HCT116 (cell line): ENCODE measurements at regions not wholly inside any gene's neighbourhood (a gene's known extent, or its start where the extent isn't known, plus 50 kb on each side); places are given as distances from the start of the nearest gene placed in this dataset.

ENCODE experiments used
- ATAC-seq: fragments of 200-7000 bp; cut with Tn5 transposase; 2 replicates; pipeline ENCODE4 v1.9.1; 2020; ENCODE audit warnings: mild to moderate bottlenecking, moderate library complexity
- BruUV-seq: library from RNA; stranded (reverse); fragments of 400-500 nt; replicated peaks from 2 replicates; lab custom pipeline; 2021; lab: Mats Ljungman, UMichigan
- CTCF ChIA-PET: fragments of 300-600 bp; sonication (Branson Sonifier 250); formaldehyde crosslinking; loops from one replicate; lab custom pipeline; 2021; ENCODE audit warnings: antibody characterized with exemption; lab: Charles Lee
- POLR2A ChIA-PET: fragments of 300-600, 350-600 bp; sonication (Branson Sonifier 250); formaldehyde crosslinking; loops from one replicate; lab custom pipeline; 2021; ENCODE audit warnings: antibody characterized with exemption; lab: Charles Lee
- RAD21 ChIA-PET, 2 experiments: fragments of 300-600 bp; sonication (Branson Sonifier 250); formaldehyde crosslinking; loops; one replicate each; lab custom pipeline; 2023; ENCODE audit warnings: low total read pairs in 2 of 2; ENCODE audit not compliant: uncharacterized antibody in 2 of 2, unreplicated experiment in 2 of 2, low non-redundant PET in 1 of 2; lab: Charles Lee
- DNase-seq: peaks from one replicate; pipeline ENCODE4 v3.0.0-alpha.2; 2010; ENCODE audit warnings: low read depth, low spot score
- H2AFZ ChIP-seq: fragments of 200-600 bp; shearing (Covaris generic), sonication (generic); 2 replicates; pipeline ENCODE4 v1.6.1; 2017; ENCODE audit warnings: low read depth, mixed run types, mixed read lengths, antibody characterized with exemption, low read length; ENCODE audit not compliant: poor library complexity, severe bottlenecking
- H3K27ac ChIP-seq: 2 replicates; pipeline ENCODE4 v1.5.1; 2012; ENCODE audit warnings: low read depth, low read length
- H3K27me3 ChIP-seq: fragments of 200-600 bp; sonication (generic); 2 replicates; pipeline ENCODE4 v1.6.1; 2016; ENCODE audit warnings: mixed run types, low read length, mixed read lengths; ENCODE audit not compliant: insufficient read depth
- H3K36me3 ChIP-seq, 2 experiments: fragments of 200-500 bp in 1 of 2; fragments of 200-600 bp in 1 of 2; sonication (Bioruptor generic) in 1 of 2; sonication (generic) in 1 of 2; 2 replicates each; pipeline versions ENCODE4 v1.5.1 to v1.6.1; 2014 to 2016; ENCODE audit warnings: low read length in 2 of 2, inconsistent platforms in 1 of 2, mixed read lengths in 1 of 2, mixed run types in 1 of 2; ENCODE audit not compliant: insufficient read depth in 2 of 2, control insufficient read depth in 1 of 2
- H3K4me1 ChIP-seq, 2 experiments: fragments of 200-600 bp in 1 of 2; sonication (generic) in 1 of 2; 2 replicates each; pipeline versions ENCODE4 v1.5.1 to v1.6.1; 2012 to 2017; ENCODE audit warnings: low read length in 2 of 2, inconsistent platforms in 1 of 2, mild to moderate bottlenecking in 1 of 2, mixed read lengths in 1 of 2, mixed run types in 1 of 2, moderate library complexity in 1 of 2; ENCODE audit not compliant: insufficient read depth in 2 of 2, control insufficient read depth in 1 of 2
- H3K4me2 ChIP-seq: fragments of 200-600 bp; sonication (generic); 2 replicates; pipeline ENCODE4 v1.6.1; 2017; ENCODE audit warnings: mixed run types, low read length, mixed read lengths
- H3K4me3 ChIP-seq, 2 experiments: fragments of 200-600 bp in 1 of 2; sonication (generic) in 1 of 2; replicated peaks in 1 of 2; 2 replicates each; pipeline ENCODE4 v1.5.1; 2011 to 2016; ENCODE audit warnings: low read length in 2 of 2, control low read depth in 1 of 2, low read depth in 1 of 2, mild to moderate bottlenecking in 1 of 2, mixed read lengths in 1 of 2, mixed run types in 1 of 2
- H3K79me2 ChIP-seq: fragments of 200-600 bp; sonication (generic); 2 replicates; pipeline ENCODE4 v1.6.1; 2017; ENCODE audit warnings: mild to moderate bottlenecking, mixed run types, low read length, moderate library complexity, mixed read lengths; ENCODE audit not compliant: insufficient read depth
- H3K9ac ChIP-seq: fragments of 200-600 bp; sonication (generic); 2 replicates; pipeline ENCODE4 v1.6.1; 2016; ENCODE audit warnings: low read length, mixed read lengths
- H3K9me2 ChIP-seq: fragments of 200-600 bp; sonication (generic), shearing (Covaris generic); 2 replicates; pipeline ENCODE4 v1.6.1; 2017; ENCODE audit warnings: mixed run types, mild to moderate bottlenecking, moderate library complexity; ENCODE audit not compliant: insufficient read depth
- H3K9me3 ChIP-seq, 2 experiments: fragments of 200-500 bp in 1 of 2; fragments of 200-600 bp in 1 of 2; sonication (Bioruptor generic) in 1 of 2; sonication (generic) in 1 of 2; 2 replicates each; pipeline ENCODE4 v1.6.1; 2014 to 2017; ENCODE audit warnings: low read length in 2 of 2, mixed read lengths in 2 of 2, inconsistent platforms in 1 of 2, low read depth in 1 of 2, mild to moderate bottlenecking in 1 of 2, mixed run types in 1 of 2, moderate library complexity in 1 of 2; ENCODE audit not compliant: control insufficient read depth in 1 of 2, insufficient read depth in 1 of 2
- H4K20me1 ChIP-seq: fragments of 200-600 bp; sonication (generic), shearing (Covaris generic); 2 replicates; pipeline ENCODE4 v1.6.1; 2017; ENCODE audit warnings: mixed run types, mild to moderate bottlenecking, moderate library complexity; ENCODE audit not compliant: insufficient read depth
- CBX3 ChIP-seq: IDR thresholded peaks from 2 replicates; pipeline ENCODE4 v1.6.1; 2012; ENCODE audit warnings: low read depth
- EGR1 ChIP-seq: IDR thresholded peaks from 2 replicates; pipeline ENCODE4 v1.6.1; 2012; ENCODE audit warnings: low read depth
- ELF1 ChIP-seq: IDR thresholded peaks from 2 replicates; pipeline ENCODE4 v1.6.1; 2012; ENCODE audit warnings: low read depth, borderline replicate concordance
- EZH2 ChIP-seq: fragments of 200-600 bp; sonication (generic); IDR thresholded peaks from 2 replicates; pipeline ENCODE4 v1.6.1; 2017; ENCODE audit warnings: antibody characterized with exemption, mixed run types
- EZH2phosphoT487 ChIP-seq: fragments of 200-600 bp; IDR thresholded peaks from 2 replicates; pipeline ENCODE4 v1.6.1; 2018; ENCODE audit warnings: antibody characterized with exemption, borderline replicate concordance
- JUND ChIP-seq: IDR thresholded peaks from 2 replicates; pipeline ENCODE4 v1.6.1; 2012
- POLR2AphosphoS5 ChIP-seq: IDR thresholded peaks from 2 replicates; pipeline ENCODE4 v1.6.1; 2011; ENCODE audit warnings: mild to moderate bottlenecking, low read depth, low read length, moderate library complexity
- RAD21 ChIP-seq: IDR thresholded peaks from 2 replicates; pipeline ENCODE4 v1.6.1; 2012; ENCODE audit warnings: low read depth, mild to moderate bottlenecking
- SIN3A ChIP-seq: IDR thresholded peaks from 2 replicates; pipeline ENCODE4 v1.6.1; 2012; ENCODE audit warnings: low read depth
- SP1 ChIP-seq: IDR thresholded peaks from 2 replicates; pipeline ENCODE4 v1.6.1; 2012; ENCODE audit warnings: low read depth
- YY1 ChIP-seq: IDR thresholded peaks from 2 replicates; pipeline ENCODE4 v1.6.1; 2011; ENCODE audit warnings: low read length, low read depth, moderate library complexity, mild to moderate bottlenecking; ENCODE audit not compliant: insufficient replicate concordance; ENCODE audit errors: extremely low read depth
- intact Hi-C: fragments of 100-400 bp; cut with micrococcal nuclease; formaldehyde crosslinking; loops from 2 replicates; pipeline ENCODE4 v1.10.0; 2022
- TF ChIP-seq, protein P1 (sequence below): IDR thresholded peaks from 2 replicates; pipeline ENCODE4 v1.6.1; 2012
- TF ChIP-seq, protein P2 (sequence below): IDR thresholded peaks from 2 replicates; pipeline ENCODE4 v1.6.1; 2011; ENCODE audit warnings: mild to moderate bottlenecking, low read length, moderate library complexity; ENCODE audit not compliant: insufficient replicate concordance; ENCODE audit errors: extremely low read depth
- TF ChIP-seq, protein P3 (sequence below): IDR thresholded peaks from 2 replicates; pipeline ENCODE4 v1.6.1; 2012; ENCODE audit warnings: low read depth

GRCh38 chr12:77575376-77575919 is 255.2 kb upstream of the NAV3 start:
- no TSS peak for BruUV-seq
- no peak for ATAC-seq
- Histone ChIP-seq H3K9me3 (no peaks in the 10 kb centered on the region), H3K27ac (no peak overlapping the region), H3K27me3 (no peaks in the 10 kb centered on the region), H3K9ac (no peak overlapping the region), H3K4me3 (no peak overlapping the region), H2AFZ (no peak overlapping the region), H3K9me2 (0 out of 2 replicates have a peak, but pooled peaks cover 3% of the 10 kb centered on the region), H4K20me1 (no peaks in the 10 kb centered on the region), H3K4me2 (no peak overlapping the region), H3K36me3 (no peaks in the 10 kb centered on the region), H3K79me2 (no peaks in the 10 kb centered on the region), H3K4me1 (peaks cover 0 to 3% of the 10 kb centered on the region in 2 experiments; a peak in 1 of 4 replicates)
- ChIA-PET RAD21 (no interaction called here), POLR2A (no interaction called here), CTCF (no interaction called here)
- no peak for TF ChIP-seq YY1
- no peak for TF ChIP-seq ELF1
- TF ChIP-seq POLR2AphosphoS5, result no peak
- no peak for TF ChIP-seq SP1
- TF ChIP-seq EZH2, result no peak
- TF ChIP-seq SIN3A, result no peak
- no peak for TF ChIP-seq RAD21
- TF ChIP-seq, protein P1, sequence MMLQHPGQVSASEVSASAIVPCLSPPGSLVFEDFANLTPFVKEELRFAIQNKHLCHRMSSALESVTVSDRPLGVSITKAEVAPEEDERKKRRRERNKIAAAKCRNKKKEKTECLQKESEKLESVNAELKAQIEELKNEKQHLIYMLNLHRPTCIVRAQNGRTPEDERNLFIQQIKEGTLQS, result no peak
- TF ChIP-seq, protein P2, sequence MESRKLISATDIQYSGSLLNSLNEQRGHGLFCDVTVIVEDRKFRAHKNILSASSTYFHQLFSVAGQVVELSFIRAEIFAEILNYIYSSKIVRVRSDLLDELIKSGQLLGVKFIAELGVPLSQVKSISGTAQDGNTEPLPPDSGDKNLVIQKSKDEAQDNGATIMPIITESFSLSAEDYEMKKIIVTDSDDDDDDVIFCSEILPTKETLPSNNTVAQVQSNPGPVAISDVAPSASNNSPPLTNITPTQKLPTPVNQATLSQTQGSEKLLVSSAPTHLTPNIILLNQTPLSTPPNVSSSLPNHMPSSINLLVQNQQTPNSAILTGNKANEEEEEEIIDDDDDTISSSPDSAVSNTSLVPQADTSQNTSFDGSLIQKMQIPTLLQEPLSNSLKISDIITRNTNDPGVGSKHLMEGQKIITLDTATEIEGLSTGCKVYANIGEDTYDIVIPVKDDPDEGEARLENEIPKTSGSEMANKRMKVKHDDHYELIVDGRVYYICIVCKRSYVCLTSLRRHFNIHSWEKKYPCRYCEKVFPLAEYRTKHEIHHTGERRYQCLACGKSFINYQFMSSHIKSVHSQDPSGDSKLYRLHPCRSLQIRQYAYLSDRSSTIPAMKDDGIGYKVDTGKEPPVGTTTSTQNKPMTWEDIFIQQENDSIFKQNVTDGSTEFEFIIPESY, result no peak
- TF ChIP-seq JUND, result no peak
- TF ChIP-seq, protein P3, sequence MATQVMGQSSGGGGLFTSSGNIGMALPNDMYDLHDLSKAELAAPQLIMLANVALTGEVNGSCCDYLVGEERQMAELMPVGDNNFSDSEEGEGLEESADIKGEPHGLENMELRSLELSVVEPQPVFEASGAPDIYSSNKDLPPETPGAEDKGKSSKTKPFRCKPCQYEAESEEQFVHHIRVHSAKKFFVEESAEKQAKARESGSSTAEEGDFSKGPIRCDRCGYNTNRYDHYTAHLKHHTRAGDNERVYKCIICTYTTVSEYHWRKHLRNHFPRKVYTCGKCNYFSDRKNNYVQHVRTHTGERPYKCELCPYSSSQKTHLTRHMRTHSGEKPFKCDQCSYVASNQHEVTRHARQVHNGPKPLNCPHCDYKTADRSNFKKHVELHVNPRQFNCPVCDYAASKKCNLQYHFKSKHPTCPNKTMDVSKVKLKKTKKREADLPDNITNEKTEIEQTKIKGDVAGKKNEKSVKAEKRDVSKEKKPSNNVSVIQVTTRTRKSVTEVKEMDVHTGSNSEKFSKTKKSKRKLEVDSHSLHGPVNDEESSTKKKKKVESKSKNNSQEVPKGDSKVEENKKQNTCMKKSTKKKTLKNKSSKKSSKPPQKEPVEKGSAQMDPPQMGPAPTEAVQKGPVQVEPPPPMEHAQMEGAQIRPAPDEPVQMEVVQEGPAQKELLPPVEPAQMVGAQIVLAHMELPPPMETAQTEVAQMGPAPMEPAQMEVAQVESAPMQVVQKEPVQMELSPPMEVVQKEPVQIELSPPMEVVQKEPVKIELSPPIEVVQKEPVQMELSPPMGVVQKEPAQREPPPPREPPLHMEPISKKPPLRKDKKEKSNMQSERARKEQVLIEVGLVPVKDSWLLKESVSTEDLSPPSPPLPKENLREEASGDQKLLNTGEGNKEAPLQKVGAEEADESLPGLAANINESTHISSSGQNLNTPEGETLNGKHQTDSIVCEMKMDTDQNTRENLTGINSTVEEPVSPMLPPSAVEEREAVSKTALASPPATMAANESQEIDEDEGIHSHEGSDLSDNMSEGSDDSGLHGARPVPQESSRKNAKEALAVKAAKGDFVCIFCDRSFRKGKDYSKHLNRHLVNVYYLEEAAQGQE, result no peak
- no peak for TF ChIP-seq CBX3
- TF ChIP-seq EGR1, result no peak
- TF ChIP-seq EZH2phosphoT487, result no peak
- DNase-seq, result no peak
- intact Hi-C loops, result no loop called here
